Activated T-helper 1 cell treated with anti-CD3 and anti-CD28 coated beads, Interleukin-12 subunit alpha, Interleukin-12 subunit beta, Interleukin-2, Interleukin-4 antibody, amounts not matched to agents 30 ng/mL and 10 ng/mL and 1 ng/mL, durations not matched to agents 14 hours and 24 hours and 36 hours (primary cell): ENCODE measurements at regions not wholly inside any gene's neighbourhood (a gene's known extent, or its start where the extent isn't known, plus 50 kb on each side); places are given as distances from the start of the nearest gene placed in this dataset.
A peak's percentile ranks its signal among the peaks of the same experiment; 100 is the strongest.

Experiments used
- DNase-seq: peaks from one replicate; pipeline ENCODE4 v3.0.0; 2021; ENCODE audit warnings: low spot score
- H3K27ac Mint-ChIP-seq: one replicate; pipeline ENCODE4 v1.8.0; 2021; ENCODE audit warnings: mild to moderate bottlenecking, mixed read lengths
- H3K27me3 Mint-ChIP-seq: one replicate; pipeline ENCODE4 v1.8.0; 2022; ENCODE audit warnings: mild to moderate bottlenecking, moderate library complexity, mixed read lengths; ENCODE audit not compliant: insufficient read depth
- H3K36me3 Mint-ChIP-seq: one replicate; pipeline ENCODE4 v1.8.0; 2021; ENCODE audit warnings: low read depth, mixed read lengths
- H3K4me1 Mint-ChIP-seq: one replicate; pipeline ENCODE4 v1.8.0; 2021; ENCODE audit warnings: low read depth, mixed read lengths
- H3K4me3 Mint-ChIP-seq: one replicate; pipeline ENCODE4 v1.8.0; 2021; ENCODE audit warnings: mild to moderate bottlenecking, moderate library complexity, mixed read lengths
- H3K9me3 Mint-ChIP-seq: one replicate; pipeline ENCODE4 v1.8.0; 2021; ENCODE audit warnings: mixed read lengths
- intact Hi-C: fragments of 100-400 bp; cut with micrococcal nuclease; formaldehyde crosslinking; loops from one replicate; pipeline ENCODE4 v1.15.1; 2024

DNA sequence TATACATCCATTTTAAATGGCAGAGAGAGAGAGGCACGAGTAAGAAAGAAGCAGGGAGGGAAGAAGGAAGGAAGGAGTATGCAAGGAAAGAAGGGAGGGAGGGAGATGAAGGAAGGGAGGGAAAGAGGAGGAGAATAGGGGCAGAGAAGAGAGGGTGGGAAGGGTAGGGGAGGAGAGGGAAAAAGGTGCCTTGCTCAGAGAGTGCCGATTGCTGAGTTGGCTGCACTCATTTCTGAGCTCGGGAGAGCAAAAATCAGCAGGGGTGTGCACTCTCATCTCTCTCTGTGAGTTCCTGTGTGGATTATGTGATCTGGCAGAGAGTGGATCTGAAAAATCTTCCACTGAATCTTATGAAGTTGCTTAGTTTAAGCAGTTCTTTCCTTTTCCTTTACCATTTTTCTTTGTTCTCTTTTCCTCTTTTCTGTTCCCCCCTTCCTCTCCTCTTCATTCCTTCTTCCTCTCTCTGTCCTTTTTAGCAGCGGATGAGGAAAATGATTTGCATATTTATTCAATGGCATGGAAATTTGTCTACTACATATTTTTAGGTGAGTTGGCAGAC, 108.7 kb downstream of the PERP start:
- peaks cover 11% of the 10 kb centered on the region for H3K4me1 Mint-ChIP-seq
- H3K9me3 Mint-ChIP-seq, result peaks cover 8% of the 10 kb centered on the region
- H3K27me3 Mint-ChIP-seq, result peaks cover 15% of the 10 kb centered on the region
- no peak for DNase-seq
- no peaks in the 10 kb centered on the region for H3K36me3 Mint-ChIP-seq
- no peak overlapping the region for H3K4me3 Mint-ChIP-seq
- intact Hi-C loops, result no loop called here
- no peak overlapping the region for H3K27ac Mint-ChIP-seq

DNA sequence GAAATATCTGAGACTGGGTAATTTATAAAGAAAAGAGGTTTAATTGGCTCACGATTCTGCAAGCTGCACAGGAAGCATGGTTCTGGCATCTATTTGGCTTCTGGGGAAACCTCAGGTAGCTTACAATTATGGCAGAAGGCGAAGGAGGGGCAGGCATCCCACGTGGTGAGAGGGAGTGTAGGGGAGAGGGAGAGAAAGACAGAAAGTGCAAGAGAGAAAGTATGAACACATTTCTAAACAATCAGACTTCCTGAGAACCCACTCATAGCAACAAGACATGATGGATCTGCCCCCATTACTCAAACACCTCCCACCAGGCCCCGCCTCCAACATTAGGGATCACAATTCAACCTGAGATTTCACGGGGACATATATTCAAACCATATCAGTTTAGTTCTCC, 107.4 kb downstream of the PERP start:
- no peak for DNase-seq
- H3K27ac Mint-ChIP-seq, result no peak overlapping the region
- intact Hi-C loops, result loop anchor here (5.0 to 10.0 kb wide), 2 partner anchors 517 to 725 kb away; no protein-coding TSS in a partner anchor
- peaks cover 11% of the 10 kb centered on the region for H3K4me1 Mint-ChIP-seq
- H3K27me3 Mint-ChIP-seq, result peaks cover 12% of the 10 kb centered on the region
- H3K9me3 Mint-ChIP-seq, result peaks cover 8% of the 10 kb centered on the region
- no peak overlapping the region for H3K4me3 Mint-ChIP-seq
- H3K36me3 Mint-ChIP-seq, result no peaks in the 10 kb centered on the region

DNA sequence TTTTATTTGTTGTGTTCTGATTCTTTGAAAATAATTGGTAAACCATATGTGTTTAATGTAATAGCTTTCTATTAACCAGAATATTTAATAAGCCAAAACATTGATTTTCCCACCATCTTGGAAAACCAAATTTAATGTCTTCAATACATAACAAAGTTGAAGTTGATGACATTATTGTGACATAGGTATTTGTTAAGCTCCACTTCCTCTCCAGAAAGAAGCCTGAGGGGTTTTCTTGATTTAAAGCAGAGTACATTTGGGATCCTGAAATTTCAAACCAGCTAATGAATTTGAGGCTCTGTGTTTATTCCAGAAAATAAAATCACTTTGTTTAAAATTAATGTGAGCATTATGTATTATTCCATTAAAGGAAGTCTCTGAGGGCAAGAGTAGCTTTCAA, 106.3 kb downstream of the PERP start:
- peaks cover 8% of the 10 kb centered on the region for H3K9me3 Mint-ChIP-seq
- no peak overlapping the region for H3K4me3 Mint-ChIP-seq
- no peak for DNase-seq
- peaks cover 9% of the 10 kb centered on the region for H3K27me3 Mint-ChIP-seq
- H3K4me1 Mint-ChIP-seq, result peaks cover 22% of the 10 kb centered on the region
- no peaks in the 10 kb centered on the region for H3K36me3 Mint-ChIP-seq
- H3K27ac Mint-ChIP-seq, result no peak overlapping the region
- intact Hi-C loops, result loop anchor here (1.0 to 10.0 kb wide), 3 partner anchors 108 to 726 kb away; no protein-coding TSS in a partner anchor

DNA sequence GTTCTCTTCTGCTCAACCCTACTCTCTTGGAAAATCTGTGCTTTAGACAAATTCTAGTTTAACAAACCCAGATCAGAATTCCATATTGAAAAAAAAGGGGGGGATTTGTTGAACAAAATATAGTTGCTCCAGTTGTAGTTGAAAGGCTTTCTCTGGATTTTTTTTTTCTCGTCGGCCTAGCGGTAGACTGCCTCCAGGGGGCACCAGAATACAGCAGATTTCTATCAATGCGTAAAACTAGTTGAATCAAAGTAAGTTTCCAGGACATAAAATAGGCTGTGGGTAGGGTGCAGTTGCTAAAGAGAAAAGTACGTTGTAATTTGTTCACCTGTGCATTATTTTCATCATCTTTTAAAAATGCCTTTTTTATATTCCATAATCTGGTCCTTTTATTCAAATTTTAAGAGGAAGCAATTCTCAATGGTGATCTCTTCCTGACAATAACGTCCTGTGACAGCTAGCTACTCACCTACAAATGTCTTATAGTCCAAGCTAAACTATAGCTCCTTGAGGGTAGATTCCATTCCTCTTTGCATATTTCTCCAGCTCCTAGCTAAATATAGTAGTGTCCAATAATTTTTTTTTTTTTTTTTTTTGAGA, 105.4 kb downstream of the PERP start:
- Mint-ChIP-seq H3K9me3 (peaks cover 5% of the 10 kb centered on the region), H3K4me3 (no peak overlapping the region), H3K27me3 (peaks cover 6% of the 10 kb centered on the region), H3K4me1 (peaks cover 27% of the 10 kb centered on the region), H3K27ac (no peak overlapping the region), H3K36me3 (no peaks in the 10 kb centered on the region)
- intact Hi-C loops, result loop anchor here (1.0 to 10.0 kb wide), 3 partner anchors 107 to 727 kb away; no protein-coding TSS in a partner anchor
- peak; percentile 38 for DNase-seq

DNA sequence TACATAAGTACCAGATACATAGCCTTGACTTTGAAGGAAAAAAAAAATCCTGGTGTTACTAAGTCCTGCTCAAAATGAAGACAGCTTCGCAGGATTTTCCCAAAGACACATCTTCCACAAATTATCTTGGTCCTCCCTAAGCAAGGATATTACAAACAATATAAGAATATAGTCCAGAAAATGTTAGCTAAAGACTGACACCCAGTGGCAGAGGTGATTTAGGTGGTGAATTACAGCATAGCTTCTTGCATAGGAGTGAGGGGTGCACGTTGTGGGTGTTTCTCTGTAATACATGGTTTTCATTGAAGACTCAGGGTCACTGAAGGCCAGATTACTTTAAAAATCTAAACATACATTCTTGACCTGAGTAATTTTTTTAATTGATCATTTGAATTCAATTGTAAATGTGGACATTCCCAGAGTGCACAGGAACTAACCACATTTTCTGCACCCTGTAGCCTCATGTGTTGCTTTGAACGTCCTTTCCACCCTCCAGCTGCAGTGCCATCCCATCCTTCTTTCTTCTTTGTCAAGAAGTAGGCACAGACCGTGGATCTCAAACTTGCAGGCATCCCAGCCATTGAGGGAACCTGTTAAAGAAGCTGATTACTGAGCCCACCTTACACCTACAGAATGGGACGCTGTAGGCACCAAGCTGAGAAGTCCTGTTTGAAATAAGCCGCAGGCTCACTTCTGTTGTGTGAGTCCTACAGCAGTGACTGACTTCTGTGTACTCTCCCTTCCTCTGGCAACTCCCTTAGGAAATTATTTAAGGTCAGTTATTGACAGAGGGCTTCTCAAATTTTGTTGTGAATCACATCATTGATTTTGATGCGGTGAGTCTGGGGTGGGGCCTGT, 102.6 kb downstream of the PERP start:
- no peak overlapping the region for H3K4me3 Mint-ChIP-seq
- intact Hi-C loops, result loop anchor here (1.0 to 10.0 kb wide), 7 partner anchors 59 to 730 kb away; partner anchors contain the start of gene TNFAIP3
- H3K9me3 Mint-ChIP-seq, result no peaks in the 10 kb centered on the region
- DNase-seq, result no peak
- H3K36me3 Mint-ChIP-seq, result no peaks in the 10 kb centered on the region
- H3K27me3 Mint-ChIP-seq, result peaks cover 6% of the 10 kb centered on the region
- no peak overlapping the region for H3K27ac Mint-ChIP-seq
- peaks cover 26% of the 10 kb centered on the region for H3K4me1 Mint-ChIP-seq

DNA sequence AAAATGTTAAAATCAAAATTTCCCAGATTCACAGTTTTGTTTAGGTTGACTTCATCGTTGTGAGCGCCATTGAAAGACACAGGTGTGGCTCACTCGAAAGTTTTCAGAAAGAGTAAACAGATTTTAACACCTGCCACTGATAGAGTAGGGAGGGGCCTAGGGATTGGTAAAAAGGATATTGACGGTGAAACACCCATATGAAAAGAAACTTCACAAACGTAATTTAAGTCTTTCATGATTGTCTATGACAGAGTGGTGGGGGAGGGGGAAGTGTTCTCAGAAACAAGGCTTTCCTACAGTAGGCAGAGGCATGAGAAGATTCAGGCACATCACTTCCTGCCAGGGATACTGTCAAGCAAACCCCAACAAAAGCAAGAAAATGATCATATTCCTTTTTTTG, 101.4 kb downstream of the PERP start:
- H3K27me3 Mint-ChIP-seq, result peaks cover 3% of the 10 kb centered on the region
- intact Hi-C loops, result loop anchor here (2.0 to 10.0 kb wide), 2 partner anchors 509 to 731 kb away; no protein-coding TSS in a partner anchor
- no peaks in the 10 kb centered on the region for H3K36me3 Mint-ChIP-seq
- no peak overlapping the region for H3K27ac Mint-ChIP-seq
- no peak for DNase-seq
- H3K4me1 Mint-ChIP-seq, result peaks cover 23% of the 10 kb centered on the region
- H3K4me3 Mint-ChIP-seq, result no peak overlapping the region
- no peaks in the 10 kb centered on the region for H3K9me3 Mint-ChIP-seq

DNA sequence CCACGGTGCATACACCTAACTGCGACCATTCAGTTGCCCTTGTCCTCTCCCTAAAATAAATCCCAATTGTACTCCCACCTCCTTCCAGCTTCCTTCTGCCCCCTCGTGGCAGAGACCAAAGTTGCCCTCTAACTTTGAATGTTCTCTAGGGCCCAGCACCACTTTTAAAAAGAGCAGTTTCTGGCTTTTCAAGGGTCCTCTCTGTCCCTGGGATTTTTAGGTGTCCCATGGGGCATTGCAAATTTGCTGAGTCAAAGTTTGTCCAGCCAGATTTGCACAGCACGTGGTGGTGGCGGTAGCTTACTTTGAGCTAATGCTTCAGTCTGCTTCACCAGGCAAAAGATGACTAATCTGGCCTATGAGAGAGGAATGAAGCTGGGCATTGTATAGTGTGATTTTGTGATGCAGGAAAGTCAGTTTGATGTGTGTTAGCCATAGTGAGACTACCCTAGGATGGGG, 100.2 kb downstream of the PERP start:
- no peak for DNase-seq
- Mint-ChIP-seq H3K27me3 (peaks cover 3% of the 10 kb centered on the region), H3K4me1 (peaks cover 17% of the 10 kb centered on the region), H3K9me3 (no peaks in the 10 kb centered on the region), H3K36me3 (no peaks in the 10 kb centered on the region), H3K27ac (no peak overlapping the region), H3K4me3 (no peak overlapping the region)
- intact Hi-C loops, result loop anchor here (1.0 to 10.0 kb wide), 2 partner anchors 102 to 732 kb away; no protein-coding TSS in a partner anchor

DNA sequence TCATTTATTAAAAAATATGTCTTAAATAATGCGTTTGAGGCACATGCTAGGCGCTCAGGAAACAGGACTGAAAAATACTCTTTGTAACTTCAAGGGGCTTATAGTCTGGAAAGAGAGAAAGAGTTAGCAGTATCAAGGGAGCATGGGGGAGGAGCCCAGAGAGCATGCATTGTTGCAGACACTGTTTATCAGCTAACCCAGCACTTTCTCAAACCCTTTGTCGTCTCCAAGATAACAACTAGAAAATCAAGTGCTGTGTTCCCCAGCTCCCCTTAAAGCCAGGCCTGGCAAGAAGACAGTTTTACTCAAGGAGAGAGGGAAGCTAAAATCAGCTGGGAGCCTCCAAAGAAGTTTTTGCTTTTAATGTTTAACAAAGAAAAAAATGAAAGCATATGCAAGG, 98.4 kb downstream of the PERP start:
- Mint-ChIP-seq H3K36me3 (no peaks in the 10 kb centered on the region), H3K9me3 (no peaks in the 10 kb centered on the region), H3K27me3 (peaks cover 3% of the 10 kb centered on the region), H3K4me1 (peaks cover 16% of the 10 kb centered on the region), H3K27ac (no peak overlapping the region), H3K4me3 (no peak overlapping the region)
- no peak for DNase-seq
- intact Hi-C loops, result loop anchor here (10.0 kb wide), 1 partner anchor 734 kb away; no protein-coding TSS in a partner anchor

DNA sequence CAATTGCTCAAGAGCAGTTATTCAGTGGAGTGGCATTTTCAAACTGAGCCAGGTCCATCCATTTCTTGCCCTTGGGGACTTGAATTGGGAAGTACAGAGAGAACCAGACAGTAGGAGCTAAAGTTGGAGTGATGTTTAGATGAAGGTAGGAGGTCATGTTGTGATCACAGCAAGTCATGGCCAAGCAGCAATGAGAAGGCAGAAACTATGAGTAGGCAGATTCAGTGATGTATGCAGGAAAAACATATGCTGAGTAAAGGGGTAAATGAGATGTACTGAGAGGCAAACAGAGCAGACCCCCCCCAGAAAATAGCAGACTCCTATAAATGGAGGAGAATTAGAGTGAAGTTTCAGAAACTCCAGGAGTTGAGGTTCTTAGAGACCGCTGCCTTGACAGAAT, 95.8 kb downstream of the PERP start:
- H3K27ac Mint-ChIP-seq, result no peak overlapping the region
- DNase-seq, result no peak
- intact Hi-C loops, result no loop called here
- H3K4me1 Mint-ChIP-seq, result peaks cover under 1% of the 10 kb centered on the region
- H3K4me3 Mint-ChIP-seq, result no peak overlapping the region
- H3K36me3 Mint-ChIP-seq, result no peaks in the 10 kb centered on the region
- H3K9me3 Mint-ChIP-seq, result no peaks in the 10 kb centered on the region
- peaks cover 2% of the 10 kb centered on the region for H3K27me3 Mint-ChIP-seq

DNA sequence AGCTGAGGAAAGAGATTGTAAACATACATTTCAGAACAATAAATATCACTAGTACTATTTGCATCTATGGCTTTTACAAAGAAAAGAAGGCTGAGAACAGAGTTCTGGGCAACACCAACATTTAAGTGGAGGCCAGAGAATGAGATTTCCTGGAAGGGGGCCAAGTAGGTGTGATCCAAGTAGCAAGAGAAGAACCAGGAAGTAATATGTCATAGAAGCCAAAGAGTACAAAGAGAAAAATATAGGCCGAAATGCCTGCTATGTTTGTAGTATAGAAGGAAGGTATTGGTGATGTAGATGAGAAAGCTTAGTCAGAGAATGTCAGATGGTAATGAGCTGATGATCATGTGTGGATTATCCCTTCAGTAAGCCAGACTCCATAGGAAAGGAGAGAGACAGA, 94.5 kb downstream of the PERP start:
- no peaks in the 10 kb centered on the region for H3K9me3 Mint-ChIP-seq

DNA sequence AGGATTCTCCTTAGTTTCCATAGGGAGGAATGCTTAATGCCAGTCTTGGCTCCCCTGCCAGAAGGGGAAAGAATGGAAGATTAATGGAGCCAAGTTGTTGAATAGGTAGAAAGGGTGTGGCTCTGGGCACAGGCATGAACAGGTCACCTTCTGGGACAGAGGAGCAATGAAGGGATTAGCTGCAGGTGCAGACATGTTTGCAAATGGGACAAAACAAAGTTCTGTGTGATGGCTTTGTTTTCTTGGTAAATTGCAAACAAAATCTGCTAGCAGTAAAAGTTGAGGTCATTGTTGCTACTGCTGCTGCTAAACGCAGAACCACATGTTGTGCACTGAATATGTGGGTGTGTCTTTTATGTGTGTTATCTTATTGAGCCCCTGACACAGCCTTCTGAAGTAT, 93.3 kb downstream of the PERP start:
- DNase-seq, result no peak
- H3K4me3 Mint-ChIP-seq, result no peak overlapping the region
- H3K27me3 Mint-ChIP-seq, result peaks cover 4% of the 10 kb centered on the region
- no peaks in the 10 kb centered on the region for H3K4me1 Mint-ChIP-seq
- H3K9me3 Mint-ChIP-seq, result no peaks in the 10 kb centered on the region
- H3K36me3 Mint-ChIP-seq, result no peaks in the 10 kb centered on the region
- no peak overlapping the region for H3K27ac Mint-ChIP-seq
- intact Hi-C loops, result no loop called here

More for the DNA sequence above, 94.5 kb downstream of the PERP start:
- no peaks in the 10 kb centered on the region for H3K4me1 Mint-ChIP-seq
- no peak overlapping the region for H3K27ac Mint-ChIP-seq
- DNase-seq, result no peak
- H3K36me3 Mint-ChIP-seq, result no peaks in the 10 kb centered on the region
- no peak overlapping the region for H3K4me3 Mint-ChIP-seq
- intact Hi-C loops, result no loop called here
- H3K27me3 Mint-ChIP-seq, result peaks cover 2% of the 10 kb centered on the region

DNA sequence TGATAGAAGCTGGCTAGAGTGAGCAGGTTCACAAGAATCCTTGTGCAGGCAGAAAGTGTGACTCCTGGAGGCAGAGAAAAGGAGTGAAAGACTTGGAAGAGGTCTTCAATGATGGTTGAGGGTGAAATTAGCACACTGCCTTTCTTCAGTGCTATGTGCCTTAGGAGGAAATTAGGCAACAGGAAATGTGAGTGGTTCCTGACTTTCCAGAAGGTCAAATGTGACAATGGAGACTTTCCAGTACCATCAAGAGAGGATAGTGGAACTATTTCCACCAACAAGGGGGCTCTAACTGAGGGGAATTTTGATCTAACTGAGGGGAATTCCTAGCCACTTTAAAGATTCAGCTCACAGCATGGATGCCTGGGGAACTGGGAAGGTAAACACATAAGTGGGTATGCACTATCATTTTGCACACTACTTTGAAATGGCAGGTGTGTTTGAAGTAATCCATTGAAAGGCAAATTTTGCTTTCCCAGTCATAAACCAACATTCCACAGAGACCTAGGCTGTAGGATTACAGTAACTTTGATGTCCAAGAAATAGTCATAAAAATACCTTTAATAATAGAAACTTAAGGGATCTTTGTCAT, 90.0 kb downstream of the PERP start:
- no peak overlapping the region for H3K4me3 Mint-ChIP-seq
- no peak overlapping the region for H3K27ac Mint-ChIP-seq
- intact Hi-C loops, result no loop called here
- no peaks in the 10 kb centered on the region for H3K9me3 Mint-ChIP-seq
- no peak for DNase-seq
- H3K36me3 Mint-ChIP-seq, result no peaks in the 10 kb centered on the region
- peaks cover 6% of the 10 kb centered on the region for H3K27me3 Mint-ChIP-seq
- H3K4me1 Mint-ChIP-seq, result peaks cover 5% of the 10 kb centered on the region
